ENCODE measurements at regions not wholly inside any gene's neighbourhood (a gene's known extent, or its start where the extent isn't known, plus 50 kb on each side); places are given as distances from the start of the nearest gene placed in this dataset.

GRCh38 chr12:111291357-111291756 lies 77.5 kb downstream of the PHETA1 start:
- peaks cover 4% of the 10 kb centered on the region for H3K9me3 Mint-ChIP-seq (ENCODE audit: low read depth)
- H3K27me3 Mint-ChIP-seq: no peaks in the 10 kb centered on the region
- no peak for DNase-seq (ENCODE audit: low spot score, unreplicated experiment)
- no peak overlapping the region for H3K4me3 Mint-ChIP-seq (ENCODE audit: low read depth)
- H3K27ac Mint-ChIP-seq: peak overlapping the region; percentile 76
- no peaks in the 10 kb centered on the region for H3K4me1 Mint-ChIP-seq (ENCODE audit: low read depth)
- peaks cover 24% of the 10 kb centered on the region for H3K36me3 Mint-ChIP-seq (ENCODE audit: insufficient read depth)
- TF ChIP-seq CTCF (IDR thresholded peaks at IDR 0.05; ENCODE audit: unreplicated experiment): no peak

DNA sequence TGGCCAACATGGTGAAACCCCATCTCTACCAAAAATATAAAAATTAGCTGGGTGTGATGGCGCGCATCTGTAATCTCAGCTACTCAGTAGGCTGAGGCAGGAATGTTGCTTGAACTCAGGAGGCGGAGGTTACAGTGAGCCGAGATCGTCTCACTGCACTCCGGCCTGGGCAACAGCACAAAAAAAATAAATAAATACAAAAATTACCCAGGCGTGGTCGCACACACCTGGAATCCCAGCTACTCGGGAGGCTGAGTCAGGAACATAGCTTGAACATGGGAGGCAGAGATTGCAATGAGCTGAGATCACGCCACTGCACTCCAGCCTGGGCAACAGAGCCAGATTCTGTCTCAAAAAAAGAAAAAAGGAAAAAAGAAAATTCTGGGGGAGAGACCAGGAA lies 80.1 kb downstream of the PHETA1 start:
- DNase-seq (ENCODE audit: low spot score, unreplicated experiment): no peak
- H3K9me3 Mint-ChIP-seq (ENCODE audit: low read depth): peaks cover 4% of the 10 kb centered on the region
- peaks cover 21% of the 10 kb centered on the region for H3K36me3 Mint-ChIP-seq (ENCODE audit: insufficient read depth)
- TF ChIP-seq CTCF (IDR thresholded peaks at IDR 0.05; ENCODE audit: unreplicated experiment): no peak
- no peaks in the 10 kb centered on the region for H3K27me3 Mint-ChIP-seq
- no peak overlapping the region for H3K4me3 Mint-ChIP-seq (ENCODE audit: low read depth)
- no peak overlapping the region for H3K27ac Mint-ChIP-seq
- no peaks in the 10 kb centered on the region for H3K4me1 Mint-ChIP-seq (ENCODE audit: low read depth)

- Mint-ChIP-seq H3K36me3 (ENCODE audit: insufficient read depth) (peaks cover 14% of the 10 kb centered on the region), H3K27me3 (no peaks in the 10 kb centered on the region), H3K4me3 (ENCODE audit: low read depth) (no peak overlapping the region), H3K9me3 (ENCODE audit: low read depth) (peaks cover 4% of the 10 kb centered on the region), H3K27ac (no peak overlapping the region), H3K4me1 (ENCODE audit: low read depth) (no peaks in the 10 kb centered on the region)
- no peak for DNase-seq (ENCODE audit: low spot score, unreplicated experiment)
- TF ChIP-seq CTCF (IDR thresholded peaks at IDR 0.05; ENCODE audit: unreplicated experiment): no peak
Observed at GRCh38 chr12:111287125-111287900, 81.6 kb downstream of the PHETA1 start.

GRCh38 chr12:111285200-111285599 lies 83.7 kb downstream of the PHETA1 start:
- H3K27me3 Mint-ChIP-seq: no peaks in the 10 kb centered on the region
- no peaks in the 10 kb centered on the region for H3K4me1 Mint-ChIP-seq (ENCODE audit: low read depth)
- TF ChIP-seq CTCF (IDR thresholded peaks at IDR 0.05; ENCODE audit: unreplicated experiment): no peak
- H3K36me3 Mint-ChIP-seq (ENCODE audit: insufficient read depth): peaks cover 16% of the 10 kb centered on the region
- no peak overlapping the region for H3K27ac Mint-ChIP-seq
- H3K9me3 Mint-ChIP-seq (ENCODE audit: low read depth): peaks cover 3% of the 10 kb centered on the region
- no peak for DNase-seq (ENCODE audit: low spot score, unreplicated experiment)
- no peak overlapping the region for H3K4me3 Mint-ChIP-seq (ENCODE audit: low read depth)

DNA sequence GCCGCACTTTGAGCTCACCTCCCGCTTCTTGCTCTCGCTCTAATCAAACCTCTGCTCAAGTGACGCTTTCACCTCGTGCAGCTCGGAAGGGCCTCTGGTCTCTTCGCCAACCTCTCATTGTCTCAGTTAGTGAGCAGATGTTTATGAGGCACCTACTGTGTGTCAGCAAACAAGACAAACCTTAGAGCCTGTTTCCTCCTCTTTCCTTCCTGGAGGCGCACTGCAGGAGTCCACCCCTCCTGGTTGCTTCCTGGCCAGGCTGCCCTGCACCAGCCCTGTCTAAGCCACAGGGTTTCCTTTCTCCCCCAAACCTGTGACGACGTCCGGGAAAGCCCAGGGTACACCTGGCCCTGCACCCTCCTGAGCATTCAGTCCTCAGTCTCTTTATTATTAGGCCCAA lies 84.2 kb downstream of the PHETA1 start:
- no peaks in the 10 kb centered on the region for H3K4me1 Mint-ChIP-seq (ENCODE audit: low read depth)

More for the DNA sequence above, 84.2 kb downstream of the PHETA1 start:
- TF ChIP-seq CTCF (IDR thresholded peaks at IDR 0.05; ENCODE audit: unreplicated experiment): no peak
- Mint-ChIP-seq H3K4me3 (ENCODE audit: low read depth) (no peak overlapping the region), H3K27ac (peak overlapping the region; percentile 12), H3K27me3 (no peaks in the 10 kb centered on the region), H3K36me3 (ENCODE audit: insufficient read depth) (peaks cover 16% of the 10 kb centered on the region), H3K9me3 (ENCODE audit: low read depth) (peaks cover 3% of the 10 kb centered on the region)
- no peak for DNase-seq (ENCODE audit: low spot score, unreplicated experiment)

Measured in progenitor cell of endocrine pancreas (in vitro differentiated cells).